HCT116 (cell line): ENCODE measurements at regions not wholly inside any gene's neighbourhood (a gene's known extent, or its start where the extent isn't known, plus 50 kb on each side); places are given as distances from the start of the nearest gene placed in this dataset.

ENCODE experiments used
- ATAC-seq: fragments of 200-7000 bp; cut with Tn5 transposase; 2 replicates; pipeline ENCODE4 v1.9.1; 2020; ENCODE audit warnings: mild to moderate bottlenecking, moderate library complexity
- BruUV-seq: library from RNA; stranded (reverse); fragments of 400-500 nt; replicated peaks from 2 replicates; lab custom pipeline; 2021; lab: Mats Ljungman, UMichigan
- CTCF ChIA-PET: fragments of 300-600 bp; sonication (Branson Sonifier 250); formaldehyde crosslinking; loops from one replicate; lab custom pipeline; 2021; ENCODE audit warnings: antibody characterized with exemption; lab: Charles Lee
- POLR2A ChIA-PET: fragments of 300-600, 350-600 bp; sonication (Branson Sonifier 250); formaldehyde crosslinking; loops from one replicate; lab custom pipeline; 2021; ENCODE audit warnings: antibody characterized with exemption; lab: Charles Lee
- RAD21 ChIA-PET, 2 experiments: fragments of 300-600 bp; sonication (Branson Sonifier 250); formaldehyde crosslinking; loops; one replicate each; lab custom pipeline; 2023; ENCODE audit warnings: low total read pairs in 2 of 2; ENCODE audit not compliant: uncharacterized antibody in 2 of 2, unreplicated experiment in 2 of 2, low non-redundant PET in 1 of 2; lab: Charles Lee
- DNase-seq: peaks from one replicate; pipeline ENCODE4 v3.0.0-alpha.2; 2010; ENCODE audit warnings: low read depth, low spot score
- H2AFZ ChIP-seq: fragments of 200-600 bp; shearing (Covaris generic), sonication (generic); 2 replicates; pipeline ENCODE4 v1.6.1; 2017; ENCODE audit warnings: low read depth, mixed run types, mixed read lengths, antibody characterized with exemption, low read length; ENCODE audit not compliant: poor library complexity, severe bottlenecking
- H3K27ac ChIP-seq: 2 replicates; pipeline ENCODE4 v1.5.1; 2012; ENCODE audit warnings: low read depth, low read length
- H3K27me3 ChIP-seq: fragments of 200-600 bp; sonication (generic); 2 replicates; pipeline ENCODE4 v1.6.1; 2016; ENCODE audit warnings: mixed run types, low read length, mixed read lengths; ENCODE audit not compliant: insufficient read depth
- H3K36me3 ChIP-seq, 2 experiments: fragments of 200-500 bp in 1 of 2; fragments of 200-600 bp in 1 of 2; sonication (Bioruptor generic) in 1 of 2; sonication (generic) in 1 of 2; 2 replicates each; pipeline versions ENCODE4 v1.5.1 to v1.6.1; 2014 to 2016; ENCODE audit warnings: low read length in 2 of 2, inconsistent platforms in 1 of 2, mixed read lengths in 1 of 2, mixed run types in 1 of 2; ENCODE audit not compliant: insufficient read depth in 2 of 2, control insufficient read depth in 1 of 2
- H3K4me1 ChIP-seq, 2 experiments: fragments of 200-600 bp in 1 of 2; sonication (generic) in 1 of 2; 2 replicates each; pipeline versions ENCODE4 v1.5.1 to v1.6.1; 2012 to 2017; ENCODE audit warnings: low read length in 2 of 2, inconsistent platforms in 1 of 2, mild to moderate bottlenecking in 1 of 2, mixed read lengths in 1 of 2, mixed run types in 1 of 2, moderate library complexity in 1 of 2; ENCODE audit not compliant: insufficient read depth in 2 of 2, control insufficient read depth in 1 of 2
- H3K4me2 ChIP-seq: fragments of 200-600 bp; sonication (generic); 2 replicates; pipeline ENCODE4 v1.6.1; 2017; ENCODE audit warnings: mixed run types, low read length, mixed read lengths
- H3K4me3 ChIP-seq, 2 experiments: fragments of 200-600 bp in 1 of 2; sonication (generic) in 1 of 2; replicated peaks in 1 of 2; 2 replicates each; pipeline ENCODE4 v1.5.1; 2011 to 2016; ENCODE audit warnings: low read length in 2 of 2, control low read depth in 1 of 2, low read depth in 1 of 2, mild to moderate bottlenecking in 1 of 2, mixed read lengths in 1 of 2, mixed run types in 1 of 2
- H3K79me2 ChIP-seq: fragments of 200-600 bp; sonication (generic); 2 replicates; pipeline ENCODE4 v1.6.1; 2017; ENCODE audit warnings: mild to moderate bottlenecking, mixed run types, low read length, moderate library complexity, mixed read lengths; ENCODE audit not compliant: insufficient read depth
- H3K9ac ChIP-seq: fragments of 200-600 bp; sonication (generic); 2 replicates; pipeline ENCODE4 v1.6.1; 2016; ENCODE audit warnings: low read length, mixed read lengths
- H3K9me2 ChIP-seq: fragments of 200-600 bp; sonication (generic), shearing (Covaris generic); 2 replicates; pipeline ENCODE4 v1.6.1; 2017; ENCODE audit warnings: mixed run types, mild to moderate bottlenecking, moderate library complexity; ENCODE audit not compliant: insufficient read depth
- H3K9me3 ChIP-seq, 2 experiments: fragments of 200-500 bp in 1 of 2; fragments of 200-600 bp in 1 of 2; sonication (Bioruptor generic) in 1 of 2; sonication (generic) in 1 of 2; 2 replicates each; pipeline ENCODE4 v1.6.1; 2014 to 2017; ENCODE audit warnings: low read length in 2 of 2, mixed read lengths in 2 of 2, inconsistent platforms in 1 of 2, low read depth in 1 of 2, mild to moderate bottlenecking in 1 of 2, mixed run types in 1 of 2, moderate library complexity in 1 of 2; ENCODE audit not compliant: control insufficient read depth in 1 of 2, insufficient read depth in 1 of 2
- H4K20me1 ChIP-seq: fragments of 200-600 bp; sonication (generic), shearing (Covaris generic); 2 replicates; pipeline ENCODE4 v1.6.1; 2017; ENCODE audit warnings: mixed run types, mild to moderate bottlenecking, moderate library complexity; ENCODE audit not compliant: insufficient read depth
- ATF3 ChIP-seq: IDR thresholded peaks from 2 replicates; pipeline ENCODE4 v1.6.1; 2012
- CBX3 ChIP-seq: IDR thresholded peaks from 2 replicates; pipeline ENCODE4 v1.6.1; 2012; ENCODE audit warnings: low read depth
- EZH2phosphoT487 ChIP-seq: fragments of 200-600 bp; IDR thresholded peaks from 2 replicates; pipeline ENCODE4 v1.6.1; 2018; ENCODE audit warnings: antibody characterized with exemption, borderline replicate concordance
- FOSL1 ChIP-seq: IDR thresholded peaks from 2 replicates; pipeline ENCODE4 v1.6.1; 2012; ENCODE audit warnings: low read depth
- JUND ChIP-seq: IDR thresholded peaks from 2 replicates; pipeline ENCODE4 v1.6.1; 2012
- POLR2A ChIP-seq: IDR thresholded peaks from 2 replicates; pipeline ENCODE4 v1.7.0; 2011; ENCODE audit warnings: borderline replicate concordance; ENCODE audit not compliant: insufficient read depth, insufficient read length; ENCODE audit errors: extremely low read depth
- RAD21 ChIP-seq: IDR thresholded peaks from 2 replicates; pipeline ENCODE4 v1.6.1; 2012; ENCODE audit warnings: low read depth, mild to moderate bottlenecking
- SIN3A ChIP-seq: IDR thresholded peaks from 2 replicates; pipeline ENCODE4 v1.6.1; 2012; ENCODE audit warnings: low read depth
- SP1 ChIP-seq: IDR thresholded peaks from 2 replicates; pipeline ENCODE4 v1.6.1; 2012; ENCODE audit warnings: low read depth
- TCF7L2 ChIP-seq: IDR thresholded peaks from 2 replicates; pipeline ENCODE4 v1.7.0; 2011; ENCODE audit warnings: borderline replicate concordance, inconsistent platforms; ENCODE audit not compliant: insufficient read depth, insufficient read length; ENCODE audit errors: extremely low read depth
- YY1 ChIP-seq: IDR thresholded peaks from 2 replicates; pipeline ENCODE4 v1.6.1; 2011; ENCODE audit warnings: low read length, low read depth, moderate library complexity, mild to moderate bottlenecking; ENCODE audit not compliant: insufficient replicate concordance; ENCODE audit errors: extremely low read depth
- ZFX ChIP-seq: fragments of 450-650 bp; IDR thresholded peaks from 2 replicates; pipeline ENCODE4 v1.6.1; 2017
- intact Hi-C: fragments of 100-400 bp; cut with micrococcal nuclease; formaldehyde crosslinking; loops from 2 replicates; pipeline ENCODE4 v1.10.0; 2022

DNA sequence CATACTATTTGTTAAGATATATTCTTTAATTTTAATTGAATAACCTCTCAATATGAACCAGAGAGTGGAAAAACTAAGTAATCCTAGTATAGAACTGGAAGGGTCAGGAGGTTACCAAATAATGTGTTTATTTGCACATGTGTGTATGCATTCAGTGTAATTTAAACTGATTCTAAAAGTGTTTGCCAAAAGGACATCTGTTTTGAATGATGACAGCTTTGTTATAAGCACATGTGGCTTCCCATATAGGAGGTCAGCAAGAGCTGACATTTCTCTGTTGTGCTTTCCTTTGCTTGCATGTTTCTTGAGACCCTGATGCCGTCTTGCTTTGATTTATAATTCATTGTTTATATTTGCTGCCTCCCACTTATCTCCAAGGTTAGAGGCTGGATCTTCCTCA, 383.4 kb downstream of the BRINP1 start:
- H3K9me3 ChIP-seq = peaks cover 4 to 6% of the 10 kb centered on the region in 2 experiments; a peak in 2 of 4 replicates
- no peak for ATAC-seq

GRCh38 chr9:118987167-118987566, 382.1 kb downstream of the BRINP1 start:
- POLR2A ChIA-PET = no interaction called here
- Histone ChIP-seq H3K9ac (no peak overlapping the region), H3K4me2 (no peak overlapping the region), H3K79me2 (no peaks in the 10 kb centered on the region)
- ATAC-seq = no peak
- TF ChIP-seq YY1 = no peak
- TF ChIP-seq JUND = no peak
- TF ChIP-seq, all 23 proteins: peak for 0
- no peak for DNase-seq
- H2AFZ ChIP-seq = no peak overlapping the region
- CTCF ChIA-PET = no interaction called here
- no peaks in the 10 kb centered on the region for H3K27me3 ChIP-seq
- peaks cover 0 to 10% of the 10 kb centered on the region in 2 experiments; a peak in 2 of 4 replicates for H3K9me3 ChIP-seq
- H3K36me3 ChIP-seq = no peaks in the 10 kb centered on the region
- no peak overlapping the region for H3K27ac ChIP-seq
- no peak overlapping the region for H3K4me3 ChIP-seq
- no peaks in the 10 kb centered on the region for H3K4me1 ChIP-seq
- RAD21 ChIA-PET = no interaction called here
- BruUV-seq = no TSS peak
- H4K20me1 ChIP-seq = no peaks in the 10 kb centered on the region
- intact Hi-C loops = no loop called here
- no peaks in the 10 kb centered on the region for H3K9me2 ChIP-seq

More for the DNA sequence above, 383.4 kb downstream of the BRINP1 start:
- H2AFZ ChIP-seq = no peak overlapping the region
- ChIA-PET POLR2A (no interaction called here), CTCF (no interaction called here), RAD21 (no interaction called here)
- H3K4me3 ChIP-seq = no peak overlapping the region
- no peak overlapping the region for H3K4me2 ChIP-seq
- DNase-seq = no peak
- no peaks in the 10 kb centered on the region for H3K79me2 ChIP-seq
- H3K9me2 ChIP-seq = no peaks in the 10 kb centered on the region
- BruUV-seq = no TSS peak
- H3K36me3 ChIP-seq = no peaks in the 10 kb centered on the region
- TF ChIP-seq ZFX = no peak
- TF ChIP-seq SP1 = no peak
- TF ChIP-seq SIN3A = no peak
- no peak for TF ChIP-seq FOSL1
- TF ChIP-seq EZH2phosphoT487 = no peak
- no peak for TF ChIP-seq TCF7L2
- TF ChIP-seq POLR2A = no peak
- TF ChIP-seq ATF3 = no peak
- TF ChIP-seq RAD21 = no peak
- TF ChIP-seq YY1 = no peak
- no peak for TF ChIP-seq CBX3
- no peak overlapping the region for H3K9ac ChIP-seq
- intact Hi-C loops = no loop called here
- H3K27ac ChIP-seq = no peak overlapping the region
- no peaks in the 10 kb centered on the region for H3K27me3 ChIP-seq
- H3K4me1 ChIP-seq = no peaks in the 10 kb centered on the region
- no peaks in the 10 kb centered on the region for H4K20me1 ChIP-seq
